ENCODE measurements at regions not wholly inside any gene's neighbourhood (a gene's known extent, or its start where the extent isn't known, plus 50 kb on each side); places are given as distances from the start of the nearest gene placed in this dataset.
A peak's percentile ranks its signal among the peaks of the same experiment; 100 is the strongest.
"Not testable (repeated sequence)": the region's sequence is repeated elsewhere in the genome, so short reads cannot be mapped to it uniquely, and the experiment has no call there.

GRCh38 chr12:46884362-46884761 lies 58.6 kb upstream of the SLC38A4 start:
- no peak for DNase-seq

GRCh38 chr12:46886541-46887041 lies 60.8 kb upstream of the SLC38A4 start:
- peak; percentile 1 for DNase-seq

GRCh38 chr12:46887870-46888269 lies 62.1 kb upstream of the SLC38A4 start:
- no peak for DNase-seq

- DNase-seq, result no peak
Observed at GRCh38 chr12:46888568-46888967, 62.8 kb upstream of the SLC38A4 start.

GRCh38 chr12:46891306-46891705 lies 65.5 kb upstream of the SLC38A4 start:
- no peak for DNase-seq

GRCh38 chr12:46892034-46892705 lies 66.4 kb upstream of the SLC38A4 start:
- no peak for DNase-seq

GRCh38 chr12:46892887-46893286 lies 67.1 kb upstream of the SLC38A4 start:
- peak; percentile 4 for DNase-seq

- DNase-seq, result no peak
Observed at GRCh38 chr12:46893434-46893833, 67.6 kb upstream of the SLC38A4 start.

- no peak for DNase-seq
Observed at GRCh38 chr12:46895726-46896125, 69.9 kb upstream of the SLC38A4 start.

GRCh38 chr12:46896680-46897079 lies 70.9 kb upstream of the SLC38A4 start:
- no peak for DNase-seq

- DNase-seq, result no peak
Observed at GRCh38 chr12:46898152-46898931, 72.5 kb upstream of the SLC38A4 start.

GRCh38 chr12:46898989-46899388 lies 73.2 kb upstream of the SLC38A4 start:
- DNase-seq, result no peak

- no peak for DNase-seq
Observed at GRCh38 chr12:46900734-46901463, 75.1 kb upstream of the SLC38A4 start.

GRCh38 chr12:46901464-46902205 lies 75.8 kb upstream of the SLC38A4 start:
- no peak for DNase-seq

GRCh38 chr12:46903058-46903457 lies 77.3 kb upstream of the SLC38A4 start:
- DNase-seq, result no peak

- no peak for DNase-seq
Observed at GRCh38 chr12:46904406-46905238, 78.8 kb upstream of the SLC38A4 start.

GRCh38 chr12:46905239-46905627 lies 79.4 kb upstream of the SLC38A4 start:
- not testable (repeated sequence) for DNase-seq

GRCh38 chr12:46907791-46908190 lies 82.0 kb upstream of the SLC38A4 start:
- no peak for DNase-seq

GRCh38 chr12:46908236-46908935 lies 82.6 kb upstream of the SLC38A4 start:
- no peak for DNase-seq

- no peak for DNase-seq
Observed at GRCh38 chr12:46908936-46909635, 83.3 kb upstream of the SLC38A4 start.

- DNase-seq, result no peak
Observed at GRCh38 chr12:46910830-46911229, 85.0 kb upstream of the SLC38A4 start.
